MM.1S (cell line): ENCODE measurements at regions not wholly inside any gene's neighbourhood (a gene's known extent, or its start where the extent isn't known, plus 50 kb on each side); places are given as distances from the start of the nearest gene placed in this dataset.

ENCODE experiments used
- EZH2 ChIP-seq: fragments of 300-600 bp; sonication (generic); optimal IDR thresholded peaks from 2 replicates; pipeline ENCODE3; 2017; ENCODE audit warnings: low read depth, mild to moderate bottlenecking, antibody characterized with exemption, low read length, mixed read lengths
- TF ChIP-seq, protein P1 (sequence below): fragments of 300-600 bp; sonication (generic); IDR thresholded peaks from 2 replicates; pipeline ENCODE4 v1.5.1; 2016; ENCODE audit warnings: antibody characterized with exemption, low read length, mixed read lengths

DNA sequence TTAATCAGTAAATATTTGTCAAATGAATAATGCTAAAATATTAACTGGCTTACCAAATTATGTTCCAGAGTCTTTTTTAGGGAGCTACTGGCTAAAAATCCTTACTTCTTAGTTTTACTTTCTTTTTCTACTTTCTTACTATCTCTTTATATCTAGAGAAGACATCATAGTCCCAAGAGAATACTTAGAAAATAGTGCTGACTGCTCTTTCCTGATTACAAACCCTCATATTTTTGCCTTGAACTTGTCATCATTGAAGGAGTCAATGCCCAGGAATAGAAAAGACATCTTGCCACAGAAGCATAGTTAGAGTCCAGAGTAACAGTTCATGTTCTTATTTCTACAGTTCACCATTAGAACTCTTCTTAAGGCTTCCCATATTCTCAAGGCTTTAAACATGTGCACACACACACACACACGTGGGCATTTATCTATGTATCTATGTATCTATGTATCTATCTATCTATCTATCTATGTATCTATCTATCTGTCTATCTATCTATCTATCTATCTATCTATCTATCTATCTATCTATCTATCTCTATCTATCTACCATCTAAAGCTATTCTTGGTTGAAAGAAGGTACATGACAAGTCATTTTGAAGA is 654.3 kb downstream of the ANXA1 start:
- TF ChIP-seq, protein P1, sequence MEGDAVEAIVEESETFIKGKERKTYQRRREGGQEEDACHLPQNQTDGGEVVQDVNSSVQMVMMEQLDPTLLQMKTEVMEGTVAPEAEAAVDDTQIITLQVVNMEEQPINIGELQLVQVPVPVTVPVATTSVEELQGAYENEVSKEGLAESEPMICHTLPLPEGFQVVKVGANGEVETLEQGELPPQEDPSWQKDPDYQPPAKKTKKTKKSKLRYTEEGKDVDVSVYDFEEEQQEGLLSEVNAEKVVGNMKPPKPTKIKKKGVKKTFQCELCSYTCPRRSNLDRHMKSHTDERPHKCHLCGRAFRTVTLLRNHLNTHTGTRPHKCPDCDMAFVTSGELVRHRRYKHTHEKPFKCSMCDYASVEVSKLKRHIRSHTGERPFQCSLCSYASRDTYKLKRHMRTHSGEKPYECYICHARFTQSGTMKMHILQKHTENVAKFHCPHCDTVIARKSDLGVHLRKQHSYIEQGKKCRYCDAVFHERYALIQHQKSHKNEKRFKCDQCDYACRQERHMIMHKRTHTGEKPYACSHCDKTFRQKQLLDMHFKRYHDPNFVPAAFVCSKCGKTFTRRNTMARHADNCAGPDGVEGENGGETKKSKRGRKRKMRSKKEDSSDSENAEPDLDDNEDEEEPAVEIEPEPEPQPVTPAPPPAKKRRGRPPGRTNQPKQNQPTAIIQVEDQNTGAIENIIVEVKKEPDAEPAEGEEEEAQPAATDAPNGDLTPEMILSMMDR: no peak
- TF ChIP-seq EZH2: no peak
